ENCODE measurements at regions not wholly inside any gene's neighbourhood (a gene's known extent, or its start where the extent isn't known, plus 50 kb on each side); places are given as distances from the start of the nearest gene placed in this dataset.

- ChIA-PET POLR2A (interaction anchor here (0.6 to 1.2 kb wide), 2 partner anchors 402 to 622 kb away, joined by 3 read pairs; no protein-coding TSS in a partner anchor), SMC1A (ENCODE audit: uncharacterized antibody, unreplicated experiment) (interaction anchor here (0.6 to 5.0 kb wide), 94 partner anchors 9 to 1712 kb away, joined by 3 to 153 read pairs (median 4); no protein-coding TSS in a partner anchor), CTCF (interaction anchor here (0.6 to 5.3 kb wide), 64 partner anchors 10 to 1714 kb away, joined by 3 to 150 read pairs (median 4); no protein-coding TSS in a partner anchor), RAD21 (ENCODE audit: unreplicated experiment) (interaction anchor here (0.7 to 5.1 kb wide), 60 partner anchors 10 to 1711 kb away, joined by 3 to 137 read pairs (median 4); no protein-coding TSS in a partner anchor)
- Histone ChIP-seq H3K27me3 (replicated peaks in 1 of 2; ENCODE audit: control insufficient read depth in 2 of 2, insufficient read depth in 2 of 2, low read length in 1 of 2) (no peaks in the 10 kb centered on the region), H3K4me2 (ENCODE audit: control insufficient read depth, insufficient read depth) (no peak overlapping the region), H3K4me3 (no peak overlapping the region), H3K27ac (ENCODE audit: control insufficient read depth, insufficient read depth) (no peak overlapping the region), H4K20me1 (ENCODE audit: control insufficient read depth, insufficient read depth) (no peaks in the 10 kb centered on the region), H3K36me3 (ENCODE audit: control insufficient read depth in 2 of 2, insufficient read depth in 2 of 2, low read length in 1 of 2) (no peaks in the 10 kb centered on the region), H2AFZ (ENCODE audit: control insufficient read depth, low read depth, low read length) (no peak overlapping the region), H3K9ac (ENCODE audit: control insufficient read depth, insufficient read depth, low read length) (no peak overlapping the region), H3K4me1 (ENCODE audit: control insufficient read depth, insufficient read depth, low read length) (no peaks in the 10 kb centered on the region), H3K79me2 (ENCODE audit: control insufficient read depth, insufficient read depth, low read length) (no peaks in the 10 kb centered on the region), H3K9me3 (replicated peaks; ENCODE audit: control insufficient read depth, insufficient read depth, low read length) (no peaks in the 10 kb centered on the region)
- FAIRE-seq, result peak; percentile 68
- TF ChIP-seq CTCF (IDR thresholded peaks at IDR 0.05 in 2 of 3, conservative IDR thresholded peaks at IDR 0.05 in 1 of 3; ENCODE audit: control insufficient read depth in 2 of 3, extremely low read depth in 1 of 3, insufficient read depth in 1 of 3, low read depth in 3 of 3, low read length in 3 of 3) (peak in 1 of 3 experiments; percentile 48; a peak in 2 of 6 replicates), ZNF622 (IDR thresholded peaks at IDR 0.05) (no peak), SMC3 (IDR thresholded peaks at IDR 0.05; ENCODE audit: borderline replicate concordance, low read length) (peak; percentile 49), RAD21 (IDR thresholded peaks at IDR 0.05; ENCODE audit: insufficient read depth, low read depth, low read length) (peak; percentile 44), HDGF (IDR thresholded peaks at IDR 0.05) (no peak), CBX5 (IDR thresholded peaks at IDR 0.05; ENCODE audit: low read depth) (no peak), CBX3 (IDR thresholded peaks at IDR 0.05; ENCODE audit: borderline replicate concordance, low read depth) (no peak), GABPA (IDR thresholded peaks at IDR 0.05; ENCODE audit: low read depth) (no peak), SIN3A (IDR thresholded peaks at IDR 0.05; ENCODE audit: low read depth, low read length) (no peak), PBX3 (IDR thresholded peaks at IDR 0.05; ENCODE audit: insufficient replicate concordance, low read depth, low read length) (no peak), ZNF24 (IDR thresholded peaks at IDR 0.05) (no peak), MEF2B (IDR thresholded peaks at IDR 0.05; ENCODE audit: partially characterized antibody, poor library complexity, severe bottlenecking) (no peak), NKRF (conservative IDR thresholded peaks at IDR 0.05) (no peak), PAX5 (IDR thresholded peaks at IDR 0.05; ENCODE audit: borderline replicate concordance, low read depth, low read length) (no peak)
- intact Hi-C loops (cut with micrococcal nuclease; ENCODE audit: unreplicated experiment) (loop anchor here (1.0 to 5.0 kb wide), 8 partner anchors 48 to 1234 kb away; no protein-coding TSS in a partner anchor), in situ Hi-C loops (cut with MboI) (loop anchor here (5.0 to 25.0 kb wide), 4 partner anchors 619 to 1719 kb away; no protein-coding TSS in a partner anchor)
- ATAC-seq, result peak; percentile 85
- WGBS (ENCODE audit: insufficient coverage, insufficient replicate concordance, low lambda C conversion rate, missing lambda C conversion rate), result 50% methylated on average over 2 of the region's 2 CpGs
- BruUV-seq (replicated peaks), result no TSS peak
- no peak for DNase-seq (ENCODE audit: low read depth, low spot score)
Observed at GRCh38 chr18:51668607-51669006, 471.1 kb upstream of the MEX3C start.

Measured in GM12878 (cell line).